ENCODE measurements at regions not wholly inside any gene's neighbourhood (a gene's known extent, or its start where the extent isn't known, plus 50 kb on each side); places are given as distances from the start of the nearest gene placed in this dataset.

GRCh38 chrX:7698248-7698647 is 144.7 kb upstream of the VCX start:
- TF ChIP-seq POLR2A (IDR thresholded peaks at IDR 0.05): no peak
- TF ChIP-seq CTCF (IDR thresholded peaks at IDR 0.05): no peak
